OCI-LY1 (cell line): ENCODE measurements at regions not wholly inside any gene's neighbourhood (a gene's known extent, or its start where the extent isn't known, plus 50 kb on each side); places are given as distances from the start of the nearest gene placed in this dataset.

Experiments used
- H2AFZ ChIP-seq: fragments of 200-600 bp; sonication (generic), shearing (Covaris generic); 2 replicates; pipeline ENCODE4 v1.6.0; 2014; ENCODE audit warnings: antibody characterized with exemption, mild to moderate bottlenecking, low read length
- H3F3A ChIP-seq: fragments of 200-600 bp; sonication (generic), shearing (Covaris generic); 2 replicates; pipeline ENCODE4 v1.6.0; 2014; ENCODE audit warnings: mild to moderate bottlenecking, antibody characterized with exemption, low read length, moderate library complexity; ENCODE audit not compliant: insufficient read depth
- H3K27ac ChIP-seq: fragments of 200-600 bp; sonication (generic); 2 replicates; pipeline ENCODE4 v1.5.1; 2014; ENCODE audit warnings: low read length, mixed run types, mild to moderate bottlenecking, low read depth; ENCODE audit not compliant: poor library complexity, severe bottlenecking
- H3K27me3 ChIP-seq: fragments of 200-600 bp; sonication (generic); 2 replicates; pipeline ENCODE4 v1.6.0; 2014; ENCODE audit warnings: antibody characterized with exemption, mild to moderate bottlenecking, low read length, moderate library complexity; ENCODE audit not compliant: insufficient read depth
- H3K36me3 ChIP-seq: fragments of 200-600 bp; sonication (generic); 2 replicates; pipeline ENCODE4 v1.6.1; 2014; ENCODE audit warnings: mild to moderate bottlenecking, antibody characterized with exemption, low read length, moderate library complexity, mixed read lengths; ENCODE audit not compliant: insufficient read depth
- H3K4me1 ChIP-seq: fragments of 200-600 bp; sonication (generic); 2 replicates; pipeline ENCODE4 v1.5.1; 2014; ENCODE audit warnings: mild to moderate bottlenecking, low read length, moderate library complexity; ENCODE audit not compliant: insufficient read depth, severe bottlenecking
- H3K4me2 ChIP-seq: fragments of 200-600 bp; sonication (generic), shearing (Covaris generic); 2 replicates; pipeline ENCODE4 v1.6.1; 2014; ENCODE audit warnings: low read length
- H3K4me3 ChIP-seq: fragments of 200-600 bp; sonication (generic); 2 replicates; pipeline ENCODE4 v1.5.1; 2014; ENCODE audit warnings: low read length, low read depth, mild to moderate bottlenecking, mixed read lengths; ENCODE audit not compliant: poor library complexity, severe bottlenecking
- H3K79me2 ChIP-seq: fragments of 200-600 bp; shearing (Covaris generic); 2 replicates; pipeline ENCODE4 v1.6.1; 2016; ENCODE audit warnings: mixed run types, low read length, mixed read lengths; ENCODE audit not compliant: insufficient read depth
- H3K9ac ChIP-seq: fragments of 200-600 bp; sonication (generic), shearing (Covaris generic); 2 replicates; pipeline ENCODE4 v1.6.1; 2014; ENCODE audit warnings: mild to moderate bottlenecking, low read length, mixed read lengths
- H3K9me2 ChIP-seq: fragments of 200-600 bp; sonication (generic), shearing (Covaris generic); 2 replicates; pipeline ENCODE4 v1.6.1; 2014; ENCODE audit warnings: low read depth, mild to moderate bottlenecking, low read length, mixed read lengths
- H3K9me3 ChIP-seq: fragments of 200-600 bp; shearing (Covaris generic); 2 replicates; pipeline ENCODE4 v1.6.1; 2014; ENCODE audit warnings: low read length, mixed read lengths
- H4K20me1 ChIP-seq: fragments of 200-600 bp; sonication (generic), shearing (Covaris generic); 2 replicates; pipeline ENCODE4 v1.6.0; 2016; ENCODE audit warnings: mild to moderate bottlenecking, low read length; ENCODE audit not compliant: insufficient read depth
- CTCF ChIP-seq: fragments of 200-600 bp; sonication (generic), shearing (Covaris generic); IDR thresholded peaks from 2 replicates; pipeline ENCODE4 v1.5.1; 2017; ENCODE audit warnings: mild to moderate bottlenecking, antibody characterized with exemption, low read length, moderate library complexity, mixed read lengths
- EZH2 ChIP-seq: fragments of 200-600 bp; sonication (generic), shearing (Covaris generic); IDR thresholded peaks from 2 replicates; pipeline ENCODE4 v1.8.0; 2017; ENCODE audit warnings: borderline replicate concordance, mixed run types, mild to moderate bottlenecking, antibody characterized with exemption, low read length, moderate library complexity, mixed read lengths

DNA sequence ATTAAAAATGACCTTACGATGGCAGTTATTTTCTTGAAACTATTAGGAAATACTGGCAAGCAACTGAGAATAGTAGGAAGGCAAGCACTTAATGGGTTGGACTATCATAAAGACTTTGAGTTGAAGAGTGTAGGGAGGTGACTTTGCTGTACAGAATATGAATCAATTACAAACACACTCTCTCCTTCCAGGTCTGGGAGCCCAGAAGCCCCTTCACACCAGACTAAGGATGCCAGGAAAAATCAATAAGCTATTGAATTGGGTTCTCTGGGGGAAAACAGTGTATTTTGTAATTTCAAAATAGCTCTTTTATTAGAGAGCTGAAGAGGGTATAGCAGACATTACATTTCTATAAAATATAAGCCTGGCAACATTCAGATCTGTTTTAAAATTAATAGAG lies 736.4 kb downstream of the NOVA1 start:
- Histone ChIP-seq H3K9me3 (no peaks in the 10 kb centered on the region), H3K9me2 (no peaks in the 10 kb centered on the region), H3K36me3 (no peaks in the 10 kb centered on the region), H3K9ac (no peak overlapping the region), H3K4me3 (no peak overlapping the region), H3K27me3 (no peaks in the 10 kb centered on the region), H2AFZ (no peak overlapping the region), H3K4me1 (no peaks in the 10 kb centered on the region), H3K79me2 (no peaks in the 10 kb centered on the region), H3K27ac (no peak overlapping the region), H3F3A (no peaks in the 10 kb centered on the region), H4K20me1 (no peaks in the 10 kb centered on the region), H3K4me2 (no peak overlapping the region)
- TF ChIP-seq EZH2 (no peak), CTCF (no peak)

- no peak overlapping the region for H2AFZ ChIP-seq
- no peak overlapping the region for H3K27ac ChIP-seq
- no peaks in the 10 kb centered on the region for H3F3A ChIP-seq
- no peaks in the 10 kb centered on the region for H3K27me3 ChIP-seq
- TF ChIP-seq CTCF = no peak
- no peak for TF ChIP-seq EZH2
- no peak overlapping the region for H3K4me3 ChIP-seq
- H3K79me2 ChIP-seq = no peaks in the 10 kb centered on the region
- H3K9ac ChIP-seq = no peak overlapping the region
- H3K9me3 ChIP-seq = no peaks in the 10 kb centered on the region
- H3K9me2 ChIP-seq = no peaks in the 10 kb centered on the region
- H3K4me1 ChIP-seq = no peaks in the 10 kb centered on the region
- no peaks in the 10 kb centered on the region for H3K36me3 ChIP-seq
- no peak overlapping the region for H3K4me2 ChIP-seq
- H4K20me1 ChIP-seq = no peaks in the 10 kb centered on the region
Measured at GRCh38 chr14:25848601-25849000, 749.2 kb downstream of the NOVA1 start.

DNA sequence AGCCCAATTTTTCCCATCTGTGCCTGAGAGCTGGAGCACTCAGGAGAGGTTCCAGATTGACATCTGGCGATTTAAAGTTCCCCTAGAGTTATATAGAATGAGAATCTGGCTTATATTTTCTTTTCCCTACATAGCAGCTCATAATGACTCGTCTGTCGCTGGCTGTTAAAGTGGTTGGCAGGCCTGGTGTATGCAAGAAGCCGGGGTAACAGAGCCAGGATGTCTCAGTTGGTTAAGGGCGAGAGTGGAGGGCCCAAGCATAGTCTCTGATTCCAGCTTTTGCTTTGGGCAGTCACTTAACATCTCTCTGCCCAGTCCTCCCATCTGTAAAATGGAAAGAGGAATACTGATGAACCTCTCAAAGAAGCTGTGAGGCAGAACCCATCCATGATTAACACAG lies 751.6 kb downstream of the NOVA1 start:
- H4K20me1 ChIP-seq = no peaks in the 10 kb centered on the region
- no peak overlapping the region for H3K27ac ChIP-seq
- TF ChIP-seq CTCF (no peak), EZH2 (no peak)

More for the DNA sequence above, 751.6 kb downstream of the NOVA1 start:
- Histone ChIP-seq H3K4me1 (no peaks in the 10 kb centered on the region), H3K9ac (no peak overlapping the region), H3K9me2 (no peaks in the 10 kb centered on the region), H3K27me3 (no peaks in the 10 kb centered on the region), H3K79me2 (no peaks in the 10 kb centered on the region), H3K4me3 (no peak overlapping the region), H3K4me2 (no peak overlapping the region), H2AFZ (no peak overlapping the region), H3F3A (no peaks in the 10 kb centered on the region), H3K9me3 (no peaks in the 10 kb centered on the region), H3K36me3 (no peaks in the 10 kb centered on the region)
